HCT116 (cell line): ENCODE measurements at regions not wholly inside any gene's neighbourhood (a gene's known extent, or its start where the extent isn't known, plus 50 kb on each side); places are given as distances from the start of the nearest gene placed in this dataset.

Experiments used
- ATAC-seq: fragments of 200-7000 bp; cut with Tn5 transposase; 2 replicates; pipeline ENCODE4 v1.9.1; 2020; ENCODE audit warnings: mild to moderate bottlenecking, moderate library complexity
- BruUV-seq: library from RNA; stranded (reverse); fragments of 400-500 nt; replicated peaks from 2 replicates; lab custom pipeline; 2021; lab: Mats Ljungman, UMichigan
- CTCF ChIA-PET: fragments of 300-600 bp; sonication (Branson Sonifier 250); formaldehyde crosslinking; loops from one replicate; lab custom pipeline; 2021; ENCODE audit warnings: antibody characterized with exemption; lab: Charles Lee
- POLR2A ChIA-PET: fragments of 300-600, 350-600 bp; sonication (Branson Sonifier 250); formaldehyde crosslinking; loops from one replicate; lab custom pipeline; 2021; ENCODE audit warnings: antibody characterized with exemption; lab: Charles Lee
- RAD21 ChIA-PET, 2 experiments: fragments of 300-600 bp; sonication (Branson Sonifier 250); formaldehyde crosslinking; loops; one replicate each; lab custom pipeline; 2023; ENCODE audit warnings: low total read pairs in 2 of 2; ENCODE audit not compliant: uncharacterized antibody in 2 of 2, unreplicated experiment in 2 of 2, low non-redundant PET in 1 of 2; lab: Charles Lee
- DNase-seq: peaks from one replicate; pipeline ENCODE4 v3.0.0-alpha.2; 2010; ENCODE audit warnings: low read depth, low spot score
- H2AFZ ChIP-seq: fragments of 200-600 bp; shearing (Covaris generic), sonication (generic); 2 replicates; pipeline ENCODE4 v1.6.1; 2017; ENCODE audit warnings: low read depth, mixed run types, mixed read lengths, antibody characterized with exemption, low read length; ENCODE audit not compliant: poor library complexity, severe bottlenecking
- H3K27ac ChIP-seq: 2 replicates; pipeline ENCODE4 v1.5.1; 2012; ENCODE audit warnings: low read depth, low read length
- H3K27me3 ChIP-seq: fragments of 200-600 bp; sonication (generic); 2 replicates; pipeline ENCODE4 v1.6.1; 2016; ENCODE audit warnings: mixed run types, low read length, mixed read lengths; ENCODE audit not compliant: insufficient read depth
- H3K36me3 ChIP-seq, 2 experiments: fragments of 200-500 bp in 1 of 2; fragments of 200-600 bp in 1 of 2; sonication (Bioruptor generic) in 1 of 2; sonication (generic) in 1 of 2; 2 replicates each; pipeline versions ENCODE4 v1.5.1 to v1.6.1; 2014 to 2016; ENCODE audit warnings: low read length in 2 of 2, inconsistent platforms in 1 of 2, mixed read lengths in 1 of 2, mixed run types in 1 of 2; ENCODE audit not compliant: insufficient read depth in 2 of 2, control insufficient read depth in 1 of 2
- H3K4me1 ChIP-seq, 2 experiments: fragments of 200-600 bp in 1 of 2; sonication (generic) in 1 of 2; 2 replicates each; pipeline versions ENCODE4 v1.5.1 to v1.6.1; 2012 to 2017; ENCODE audit warnings: low read length in 2 of 2, inconsistent platforms in 1 of 2, mild to moderate bottlenecking in 1 of 2, mixed read lengths in 1 of 2, mixed run types in 1 of 2, moderate library complexity in 1 of 2; ENCODE audit not compliant: insufficient read depth in 2 of 2, control insufficient read depth in 1 of 2
- H3K4me2 ChIP-seq: fragments of 200-600 bp; sonication (generic); 2 replicates; pipeline ENCODE4 v1.6.1; 2017; ENCODE audit warnings: mixed run types, low read length, mixed read lengths
- H3K4me3 ChIP-seq, 2 experiments: fragments of 200-600 bp in 1 of 2; sonication (generic) in 1 of 2; replicated peaks in 1 of 2; 2 replicates each; pipeline ENCODE4 v1.5.1; 2011 to 2016; ENCODE audit warnings: low read length in 2 of 2, control low read depth in 1 of 2, low read depth in 1 of 2, mild to moderate bottlenecking in 1 of 2, mixed read lengths in 1 of 2, mixed run types in 1 of 2
- H3K79me2 ChIP-seq: fragments of 200-600 bp; sonication (generic); 2 replicates; pipeline ENCODE4 v1.6.1; 2017; ENCODE audit warnings: mild to moderate bottlenecking, mixed run types, low read length, moderate library complexity, mixed read lengths; ENCODE audit not compliant: insufficient read depth
- H3K9ac ChIP-seq: fragments of 200-600 bp; sonication (generic); 2 replicates; pipeline ENCODE4 v1.6.1; 2016; ENCODE audit warnings: low read length, mixed read lengths
- H3K9me2 ChIP-seq: fragments of 200-600 bp; sonication (generic), shearing (Covaris generic); 2 replicates; pipeline ENCODE4 v1.6.1; 2017; ENCODE audit warnings: mixed run types, mild to moderate bottlenecking, moderate library complexity; ENCODE audit not compliant: insufficient read depth
- H3K9me3 ChIP-seq, 2 experiments: fragments of 200-500 bp in 1 of 2; fragments of 200-600 bp in 1 of 2; sonication (Bioruptor generic) in 1 of 2; sonication (generic) in 1 of 2; 2 replicates each; pipeline ENCODE4 v1.6.1; 2014 to 2017; ENCODE audit warnings: low read length in 2 of 2, mixed read lengths in 2 of 2, inconsistent platforms in 1 of 2, low read depth in 1 of 2, mild to moderate bottlenecking in 1 of 2, mixed run types in 1 of 2, moderate library complexity in 1 of 2; ENCODE audit not compliant: control insufficient read depth in 1 of 2, insufficient read depth in 1 of 2
- H4K20me1 ChIP-seq: fragments of 200-600 bp; sonication (generic), shearing (Covaris generic); 2 replicates; pipeline ENCODE4 v1.6.1; 2017; ENCODE audit warnings: mixed run types, mild to moderate bottlenecking, moderate library complexity; ENCODE audit not compliant: insufficient read depth
- CBX3 ChIP-seq: IDR thresholded peaks from 2 replicates; pipeline ENCODE4 v1.6.1; 2012; ENCODE audit warnings: low read depth
- CEBPB ChIP-seq: IDR thresholded peaks from 2 replicates; pipeline ENCODE4 v1.6.1; 2012; ENCODE audit warnings: low read depth
- CTCF ChIP-seq, 3 experiments: fragments of 200-600 bp in 1 of 3; sonication (generic) in 1 of 3; IDR thresholded peaks in 2 of 3; conservative IDR thresholded peaks in 1 of 3; 2 replicates each; pipeline ENCODE4 v1.5.1; 2012 to 2017; ENCODE audit warnings: low read depth in 2 of 3, low read length in 2 of 3, antibody characterized with exemption in 1 of 3, borderline replicate concordance in 1 of 3, control low read depth in 1 of 3, mild to moderate bottlenecking in 1 of 3, mixed read lengths in 1 of 3, mixed run types in 1 of 3, moderate library complexity in 1 of 3; ENCODE audit not compliant: insufficient read depth in 1 of 3
- EZH2phosphoT487 ChIP-seq: fragments of 200-600 bp; IDR thresholded peaks from 2 replicates; pipeline ENCODE4 v1.6.1; 2018; ENCODE audit warnings: antibody characterized with exemption, borderline replicate concordance
- FOSL1 ChIP-seq: IDR thresholded peaks from 2 replicates; pipeline ENCODE4 v1.6.1; 2012; ENCODE audit warnings: low read depth
- JUND ChIP-seq: IDR thresholded peaks from 2 replicates; pipeline ENCODE4 v1.6.1; 2012
- MAX ChIP-seq: IDR thresholded peaks from 2 replicates; pipeline ENCODE4 v1.6.1; 2012
- POLR2AphosphoS5 ChIP-seq: IDR thresholded peaks from 2 replicates; pipeline ENCODE4 v1.6.1; 2011; ENCODE audit warnings: mild to moderate bottlenecking, low read depth, low read length, moderate library complexity
- RAD21 ChIP-seq: IDR thresholded peaks from 2 replicates; pipeline ENCODE4 v1.6.1; 2012; ENCODE audit warnings: low read depth, mild to moderate bottlenecking
- SIN3A ChIP-seq: IDR thresholded peaks from 2 replicates; pipeline ENCODE4 v1.6.1; 2012; ENCODE audit warnings: low read depth
- SP1 ChIP-seq: IDR thresholded peaks from 2 replicates; pipeline ENCODE4 v1.6.1; 2012; ENCODE audit warnings: low read depth
- SRF ChIP-seq: IDR thresholded peaks from 2 replicates; pipeline ENCODE4 v1.6.1; 2012; ENCODE audit warnings: low read depth
- TCF7L2 ChIP-seq: IDR thresholded peaks from 2 replicates; pipeline ENCODE4 v1.7.0; 2011; ENCODE audit warnings: borderline replicate concordance, inconsistent platforms; ENCODE audit not compliant: insufficient read depth, insufficient read length; ENCODE audit errors: extremely low read depth
- YY1 ChIP-seq: IDR thresholded peaks from 2 replicates; pipeline ENCODE4 v1.6.1; 2011; ENCODE audit warnings: low read length, low read depth, moderate library complexity, mild to moderate bottlenecking; ENCODE audit not compliant: insufficient replicate concordance; ENCODE audit errors: extremely low read depth
- ZBTB33 ChIP-seq: IDR thresholded peaks from 2 replicates; pipeline ENCODE4 v1.6.1; 2011; ENCODE audit warnings: mild to moderate bottlenecking, low read length, moderate library complexity; ENCODE audit not compliant: insufficient replicate concordance; ENCODE audit errors: extremely low read depth
- ZFX ChIP-seq: fragments of 450-650 bp; IDR thresholded peaks from 2 replicates; pipeline ENCODE4 v1.6.1; 2017
- intact Hi-C: fragments of 100-400 bp; cut with micrococcal nuclease; formaldehyde crosslinking; loops from 2 replicates; pipeline ENCODE4 v1.10.0; 2022

GRCh38 chr2:65639156-65639864 is 206.9 kb upstream of the SPRED2 start:
- H3K9me3 ChIP-seq: no peaks in the 10 kb centered on the region
- no peaks in the 10 kb centered on the region for H3K36me3 ChIP-seq
- ChIA-PET POLR2A (no interaction called here), RAD21 (interaction anchor here in 1 of 2 experiments (0.7 kb wide), 1 partner anchor 32 kb away, joined by 3 read pairs; no protein-coding TSS in a partner anchor), CTCF (interaction anchor here (1.3 to 2.3 kb wide), 3 partner anchors 13 to 72 kb away, joined by 4 to 20 read pairs (median 6); no protein-coding TSS in a partner anchor)
- no peak for ATAC-seq
- H3K79me2 ChIP-seq: no peaks in the 10 kb centered on the region
- no peak overlapping the region for H3K9ac ChIP-seq
- H3K4me1 ChIP-seq: peaks cover 5 to 15% of the 10 kb centered on the region in 2 experiments; a peak in 3 of 4 replicates
- H3K4me2 ChIP-seq: peak overlapping the region; percentile 94
- intact Hi-C loops: no loop called here
- DNase-seq: no peak
- BruUV-seq: no TSS peak
- H3K27ac ChIP-seq: no peak overlapping the region
- no peaks in the 10 kb centered on the region for H4K20me1 ChIP-seq
- no peaks in the 10 kb centered on the region for H3K27me3 ChIP-seq
- no peak for TF ChIP-seq ZFX
- TF ChIP-seq MAX: no peak
- no peak for TF ChIP-seq SRF
- TF ChIP-seq CTCF (IDR thresholded peaks at IDR 0.05 in 2 of 3, conservative IDR thresholded peaks at IDR 0.05 in 1 of 3; ENCODE audit: borderline replicate concordance in 1 of 3, insufficient read depth in 1 of 3, low read depth in 2 of 3, low read length in 2 of 3): no peak
- no peak for TF ChIP-seq POLR2AphosphoS5
- TF ChIP-seq SP1: no peak
- no peak for TF ChIP-seq SIN3A
- TF ChIP-seq EZH2phosphoT487: no peak
- no peak for TF ChIP-seq TCF7L2
- no peak for TF ChIP-seq RAD21
- TF ChIP-seq ZBTB33: no peak
- TF ChIP-seq YY1: no peak
- no peak for TF ChIP-seq CEBPB
- TF ChIP-seq JUND: no peak
- no peak for TF ChIP-seq CBX3
- no peak for TF ChIP-seq FOSL1
- H2AFZ ChIP-seq: peak overlapping the region; percentile 99
- H3K9me2 ChIP-seq: no peaks in the 10 kb centered on the region
- H3K4me3 ChIP-seq: peak overlapping the region in 1 of 2 experiments; percentile 60; a peak in 2 of 4 replicates
